K562 (cell line): ENCODE measurements at regions not wholly inside any gene's neighbourhood (a gene's known extent, or its start where the extent isn't known, plus 50 kb on each side); places are given as distances from the start of the nearest gene placed in this dataset.

Experiments
- MYC ChIP-seq, 2 experiments: fragments of 250-450 bp in 1 of 2; sonication (Bioruptor Pico) in 1 of 2; IDR thresholded peaks; 2 replicates each; pipeline versions ENCODE4 v1.5.1 to v1.6.1; 2012 to 2021; ENCODE audit warnings: low read depth in 2 of 2, borderline replicate concordance in 1 of 2, improper control_type of control experiment in 1 of 2, low read length in 1 of 2, mild to moderate bottlenecking in 1 of 2, moderate library complexity in 1 of 2
- PRDM10 ChIP-seq: fragments of 450-650 bp; IDR thresholded peaks from 2 replicates; pipeline ENCODE4 v1.6.1; 2018; ENCODE audit not compliant: partially characterized antibody
- ZNF780A ChIP-seq: fragments of 250-450 bp; sonication (Bioruptor Pico); IDR thresholded peaks from 2 replicates; pipeline ENCODE4 v1.5.0; 2021; ENCODE audit warnings: mild to moderate bottlenecking
- TF ChIP-seq, protein P1 (sequence below), 2 experiments: fragments of 450-650 bp in 1 of 2; sonication (generic) in 1 of 2; formaldehyde crosslinking in 1 of 2; IDR thresholded peaks; 2 replicates each; pipeline versions ENCODE4 v1.7.1 to v1.9.0; 2016 to 2022; ENCODE audit warnings: inconsistent platforms in 1 of 2, mild to moderate bottlenecking in 1 of 2, missing genetic modification reagents in 1 of 2
- TF ChIP-seq, protein P2 (sequence below), 2 experiments: fragments of 450-650 bp; IDR thresholded peaks; 2 replicates each; pipeline ENCODE4 v1.6.1; 2016; ENCODE audit warnings: mild to moderate bottlenecking in 2 of 2, borderline replicate concordance in 1 of 2, low read depth in 1 of 2, moderate library complexity in 1 of 2

DNA sequence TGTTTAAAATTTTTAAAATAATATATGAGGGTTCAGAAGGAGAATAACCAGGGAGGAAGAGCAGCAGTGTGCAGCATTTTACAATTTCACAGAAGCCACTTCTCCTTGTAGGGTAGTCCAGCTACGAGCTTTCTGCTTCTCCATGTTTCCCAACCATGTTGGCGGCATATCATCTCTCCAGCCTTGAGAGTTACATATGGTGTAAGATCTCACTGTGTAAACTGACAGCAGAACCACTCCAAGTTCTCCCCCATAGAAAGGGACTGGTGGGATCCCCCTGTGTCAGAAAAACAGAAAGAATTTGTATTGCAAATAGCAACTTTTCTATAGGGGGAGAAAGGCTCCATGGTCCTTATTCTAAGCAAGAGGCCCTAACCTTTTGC lies 266.8 kb upstream of the ACVR2A start (continued):
- TF ChIP-seq PRDM10 = no peak
- no peak for TF ChIP-seq MYC (IDR thresholded peaks at IDR 0.05; ENCODE audit: low read depth, low read length)
- no peak for TF ChIP-seq MYC (CRISPR knock-in tag; IDR thresholded peaks at IDR 0.05; ENCODE audit: borderline replicate concordance, low read depth)
- TF ChIP-seq ZNF780A (CRISPR knock-in tag) = no peak
- TF ChIP-seq, protein P1, sequence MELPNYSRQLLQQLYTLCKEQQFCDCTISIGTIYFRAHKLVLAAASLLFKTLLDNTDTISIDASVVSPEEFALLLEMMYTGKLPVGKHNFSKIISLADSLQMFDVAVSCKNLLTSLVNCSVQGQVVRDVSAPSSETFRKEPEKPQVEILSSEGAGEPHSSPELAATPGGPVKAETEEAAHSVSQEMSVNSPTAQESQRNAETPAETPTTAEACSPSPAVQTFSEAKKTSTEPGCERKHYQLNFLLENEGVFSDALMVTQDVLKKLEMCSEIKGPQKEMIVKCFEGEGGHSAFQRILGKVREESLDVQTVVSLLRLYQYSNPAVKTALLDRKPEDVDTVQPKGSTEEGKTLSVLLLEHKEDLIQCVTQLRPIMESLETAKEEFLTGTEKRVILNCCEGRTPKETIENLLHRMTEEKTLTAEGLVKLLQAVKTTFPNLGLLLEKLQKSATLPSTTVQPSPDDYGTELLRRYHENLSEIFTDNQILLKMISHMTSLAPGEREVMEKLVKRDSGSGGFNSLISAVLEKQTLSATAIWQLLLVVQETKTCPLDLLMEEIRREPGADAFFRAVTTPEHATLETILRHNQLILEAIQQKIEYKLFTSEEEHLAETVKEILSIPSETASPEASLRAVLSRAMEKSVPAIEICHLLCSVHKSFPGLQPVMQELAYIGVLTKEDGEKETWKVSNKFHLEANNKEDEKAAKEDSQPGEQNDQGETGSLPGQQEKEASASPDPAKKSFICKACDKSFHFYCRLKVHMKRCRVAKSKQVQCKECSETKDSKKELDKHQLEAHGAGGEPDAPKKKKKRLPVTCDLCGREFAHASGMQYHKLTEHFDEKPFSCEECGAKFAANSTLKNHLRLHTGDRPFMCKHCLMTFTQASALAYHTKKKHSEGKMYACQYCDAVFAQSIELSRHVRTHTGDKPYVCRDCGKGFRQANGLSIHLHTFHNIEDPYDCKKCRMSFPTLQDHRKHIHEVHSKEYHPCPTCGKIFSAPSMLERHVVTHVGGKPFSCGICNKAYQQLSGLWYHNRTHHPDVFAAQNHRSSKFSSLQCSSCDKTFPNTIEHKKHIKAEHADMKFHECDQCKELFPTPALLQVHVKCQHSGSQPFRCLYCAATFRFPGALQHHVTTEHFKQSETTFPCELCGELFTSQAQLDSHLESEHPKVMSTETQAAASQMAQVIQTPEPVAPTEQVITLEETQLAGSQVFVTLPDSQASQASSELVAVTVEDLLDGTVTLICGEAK (IDR thresholded peaks at IDR 0.05) = no peak
- TF ChIP-seq, protein P1 (CRISPR knock-in tag; IDR thresholded peaks at IDR 0.05) = no peak
- TF ChIP-seq, protein P2, sequence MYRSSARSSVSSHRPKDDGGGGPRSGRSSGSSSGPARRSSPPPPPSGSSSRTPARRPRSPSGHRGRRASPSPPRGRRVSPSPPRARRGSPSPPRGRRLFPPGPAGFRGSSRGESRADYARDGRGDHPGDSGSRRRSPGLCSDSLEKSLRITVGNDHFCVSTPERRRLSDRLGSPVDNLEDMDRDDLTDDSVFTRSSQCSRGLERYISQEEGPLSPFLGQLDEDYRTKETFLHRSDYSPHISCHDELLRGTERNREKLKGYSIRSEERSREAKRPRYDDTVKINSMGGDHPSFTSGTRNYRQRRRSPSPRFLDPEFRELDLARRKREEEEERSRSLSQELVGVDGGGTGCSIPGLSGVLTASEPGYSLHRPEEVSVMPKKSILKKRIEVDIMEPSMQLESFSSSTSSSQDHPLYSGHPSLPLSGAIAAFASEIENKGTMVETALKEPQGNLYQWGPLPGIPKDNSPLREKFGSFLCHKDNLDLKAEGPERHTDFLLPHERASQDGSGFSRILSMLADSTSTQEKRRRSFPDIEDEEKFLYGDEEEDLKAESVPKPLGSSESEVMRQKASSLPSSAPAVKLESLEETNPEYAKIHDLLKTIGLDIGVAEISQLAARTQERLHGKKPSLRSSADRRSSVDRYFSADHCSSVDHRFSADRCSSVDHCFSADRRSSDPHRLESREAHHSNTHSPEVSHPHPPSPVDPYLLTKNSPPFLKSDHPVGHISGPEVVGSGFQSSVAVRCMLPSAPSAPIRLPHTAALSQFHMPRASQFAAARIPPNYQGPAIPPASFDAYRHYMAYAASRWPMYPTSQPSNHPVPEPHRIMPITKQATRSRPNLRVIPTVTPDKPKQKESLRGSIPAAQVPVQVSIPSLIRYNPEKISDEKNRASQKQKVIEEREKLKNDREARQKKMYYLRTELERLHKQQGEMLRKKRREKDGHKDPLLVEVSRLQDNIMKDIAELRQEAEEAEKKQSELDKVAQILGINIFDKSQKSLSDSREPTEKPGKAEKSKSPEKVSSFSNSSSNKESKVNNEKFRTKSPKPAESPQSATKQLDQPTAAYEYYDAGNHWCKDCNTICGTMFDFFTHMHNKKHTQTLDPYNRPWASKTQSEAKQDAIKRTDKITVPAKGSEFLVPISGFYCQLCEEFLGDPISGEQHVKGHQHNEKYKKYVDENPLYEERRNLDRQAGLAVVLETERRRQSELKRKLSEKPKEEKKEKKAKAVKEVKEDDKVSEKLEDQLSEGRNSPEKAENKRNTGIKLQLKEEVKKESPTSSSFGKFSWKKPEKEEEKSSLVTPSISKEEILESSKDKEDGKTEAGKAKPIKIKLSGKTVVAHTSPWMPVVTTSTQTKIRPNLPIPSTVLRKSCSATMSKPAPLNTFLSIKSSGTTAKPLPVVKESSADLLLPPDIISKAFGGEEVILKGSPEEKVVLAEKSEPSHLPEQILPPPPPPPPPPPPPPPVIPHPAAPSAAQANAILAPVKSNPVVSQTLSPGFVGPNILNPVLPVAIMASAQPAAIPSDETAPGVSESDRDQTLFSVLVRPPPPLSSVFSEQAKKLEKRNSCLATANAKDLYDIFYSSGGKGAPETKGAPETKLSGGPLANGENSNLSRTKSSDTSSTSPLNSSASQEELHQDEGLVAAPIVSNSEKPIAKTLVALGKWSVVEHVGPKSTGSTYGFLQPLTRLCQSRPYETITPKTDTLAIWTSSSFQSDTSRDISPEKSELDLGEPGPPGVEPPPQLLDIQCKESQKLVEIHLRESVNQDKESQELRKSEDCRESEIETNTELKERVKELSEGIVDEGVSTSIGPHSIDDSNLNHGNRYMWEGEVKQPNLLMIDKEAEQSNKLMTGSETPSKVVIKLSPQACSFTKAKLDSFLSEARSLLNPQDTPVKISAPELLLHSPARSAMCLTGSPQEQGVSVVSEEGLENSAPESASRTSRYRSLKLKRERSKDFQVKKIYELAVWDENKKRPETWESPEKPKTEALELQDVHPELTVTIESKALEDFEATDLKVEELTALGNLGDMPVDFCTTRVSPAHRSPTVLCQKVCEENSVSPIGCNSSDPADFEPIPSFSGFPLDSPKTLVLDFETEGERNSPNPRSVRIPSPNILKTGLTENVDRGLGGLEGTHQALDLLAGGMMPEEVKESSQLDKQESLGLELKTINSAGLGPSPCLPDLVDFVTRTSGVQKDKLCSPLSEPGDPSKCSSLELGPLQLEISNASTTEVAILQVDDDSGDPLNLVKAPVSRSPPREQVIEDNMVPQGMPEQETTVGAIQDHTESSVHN (IDR thresholded peaks at IDR 0.05; ENCODE audit: borderline replicate concordance in 1 of 2, low read depth in 1 of 2) = no peak
